ENCODE measurements at regions not wholly inside any gene's neighbourhood (a gene's known extent, or its start where the extent isn't known, plus 50 kb on each side); places are given as distances from the start of the nearest gene placed in this dataset.

DNA sequence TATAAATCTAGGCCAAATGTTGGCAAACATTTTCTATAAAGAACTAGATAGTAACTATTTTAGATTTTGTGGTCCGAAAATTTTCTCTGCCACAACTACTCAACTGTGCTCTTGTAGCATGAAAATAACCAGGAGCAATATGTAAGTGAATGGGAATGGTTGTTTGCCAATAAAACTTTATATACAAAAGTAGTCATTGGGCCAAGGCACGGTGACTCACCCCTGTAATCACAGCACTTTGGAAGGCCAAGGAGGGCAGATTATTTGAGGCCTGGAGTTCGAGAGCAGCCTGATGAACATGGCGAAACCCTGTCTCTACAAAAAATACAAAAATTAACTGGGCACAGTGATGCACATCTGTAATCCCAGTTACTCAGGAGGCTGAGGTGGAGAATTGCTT is 617.1 kb downstream of the EPM2A start:
- no TSS peak for BruUV-seq (replicated peaks)
- CTCF ChIA-PET, result no interaction called here
- no peak overlapping the region for H3K4me3 ChIP-seq (ENCODE audit: low read depth, low read length, poor library complexity, severe bottlenecking)
- no peaks in the 10 kb centered on the region for H3K9me3 ChIP-seq (ENCODE audit: low read depth, low read length, poor library complexity, severe bottlenecking)
- intact Hi-C loops (cut with micrococcal nuclease; ENCODE audit: unreplicated experiment), result no loop called here
- no peaks in the 10 kb centered on the region for H3K36me3 ChIP-seq (ENCODE audit: insufficient read depth, low read length, poor library complexity, severe bottlenecking)
- no peak overlapping the region for H3K27ac ChIP-seq (ENCODE audit: low read depth, low read length, poor library complexity, severe bottlenecking)
- POLR2A ChIA-PET (ENCODE audit: low non-redundant PET), result no interaction called here
- H3K27me3 ChIP-seq (replicated peaks; ENCODE audit: insufficient read depth, low read depth, low read length, poor library complexity), result no peaks in the 10 kb centered on the region
- no peak for TF ChIP-seq EZH2 (IDR thresholded peaks at IDR 0.05; ENCODE audit: borderline replicate concordance, low read depth, low read length, poor library complexity, severe bottlenecking)
- TF ChIP-seq, protein P1, sequence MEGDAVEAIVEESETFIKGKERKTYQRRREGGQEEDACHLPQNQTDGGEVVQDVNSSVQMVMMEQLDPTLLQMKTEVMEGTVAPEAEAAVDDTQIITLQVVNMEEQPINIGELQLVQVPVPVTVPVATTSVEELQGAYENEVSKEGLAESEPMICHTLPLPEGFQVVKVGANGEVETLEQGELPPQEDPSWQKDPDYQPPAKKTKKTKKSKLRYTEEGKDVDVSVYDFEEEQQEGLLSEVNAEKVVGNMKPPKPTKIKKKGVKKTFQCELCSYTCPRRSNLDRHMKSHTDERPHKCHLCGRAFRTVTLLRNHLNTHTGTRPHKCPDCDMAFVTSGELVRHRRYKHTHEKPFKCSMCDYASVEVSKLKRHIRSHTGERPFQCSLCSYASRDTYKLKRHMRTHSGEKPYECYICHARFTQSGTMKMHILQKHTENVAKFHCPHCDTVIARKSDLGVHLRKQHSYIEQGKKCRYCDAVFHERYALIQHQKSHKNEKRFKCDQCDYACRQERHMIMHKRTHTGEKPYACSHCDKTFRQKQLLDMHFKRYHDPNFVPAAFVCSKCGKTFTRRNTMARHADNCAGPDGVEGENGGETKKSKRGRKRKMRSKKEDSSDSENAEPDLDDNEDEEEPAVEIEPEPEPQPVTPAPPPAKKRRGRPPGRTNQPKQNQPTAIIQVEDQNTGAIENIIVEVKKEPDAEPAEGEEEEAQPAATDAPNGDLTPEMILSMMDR (conservative IDR thresholded peaks at IDR 0.05; ENCODE audit: low read depth, low read length), result no peak
- no peaks in the 10 kb centered on the region for H3K4me1 ChIP-seq (ENCODE audit: insufficient read depth, low read length, poor library complexity, severe bottlenecking)
- DNase-seq (ENCODE audit: low spot score), result no peak

DNA sequence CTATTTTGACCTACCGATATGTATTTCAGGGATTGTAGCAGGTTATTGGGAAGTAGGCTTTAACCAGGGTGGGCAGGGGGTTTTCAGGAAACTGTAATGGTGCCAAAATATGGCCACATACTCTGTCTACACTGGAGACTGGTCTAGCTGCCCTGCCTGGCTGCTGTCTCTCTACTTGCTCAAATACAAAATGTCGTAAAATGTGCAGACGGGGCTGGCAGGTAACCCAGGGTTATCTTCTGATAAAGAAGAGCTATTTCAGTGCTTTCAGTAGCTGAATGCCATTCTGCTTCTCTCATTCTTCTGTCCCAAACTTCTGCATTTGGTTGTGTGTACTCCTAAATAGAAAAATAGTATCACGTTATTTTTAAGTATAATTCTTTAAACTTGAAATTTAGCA is 616.2 kb downstream of the EPM2A start:
- Histone ChIP-seq H3K4me3 (ENCODE audit: low read depth, low read length, poor library complexity, severe bottlenecking) (no peak overlapping the region), H3K36me3 (ENCODE audit: insufficient read depth, low read length, poor library complexity, severe bottlenecking) (no peaks in the 10 kb centered on the region), H3K27ac (ENCODE audit: low read depth, low read length, poor library complexity, severe bottlenecking) (no peak overlapping the region), H3K9me3 (ENCODE audit: low read depth, low read length, poor library complexity, severe bottlenecking) (no peaks in the 10 kb centered on the region), H3K4me1 (ENCODE audit: insufficient read depth, low read length, poor library complexity, severe bottlenecking) (no peaks in the 10 kb centered on the region), H3K27me3 (replicated peaks; ENCODE audit: insufficient read depth, low read depth, low read length, poor library complexity) (no peaks in the 10 kb centered on the region)
- intact Hi-C loops (cut with micrococcal nuclease; ENCODE audit: unreplicated experiment), result no loop called here
- CTCF ChIA-PET, result no interaction called here
- no peak for DNase-seq (ENCODE audit: low spot score)
- no peak for TF ChIP-seq EZH2 (IDR thresholded peaks at IDR 0.05; ENCODE audit: borderline replicate concordance, low read depth, low read length, poor library complexity, severe bottlenecking)
- TF ChIP-seq, protein P1 (conservative IDR thresholded peaks at IDR 0.05; ENCODE audit: low read depth, low read length), result no peak
- BruUV-seq (replicated peaks), result no TSS peak
- POLR2A ChIA-PET (ENCODE audit: low non-redundant PET), result no interaction called here

DNA sequence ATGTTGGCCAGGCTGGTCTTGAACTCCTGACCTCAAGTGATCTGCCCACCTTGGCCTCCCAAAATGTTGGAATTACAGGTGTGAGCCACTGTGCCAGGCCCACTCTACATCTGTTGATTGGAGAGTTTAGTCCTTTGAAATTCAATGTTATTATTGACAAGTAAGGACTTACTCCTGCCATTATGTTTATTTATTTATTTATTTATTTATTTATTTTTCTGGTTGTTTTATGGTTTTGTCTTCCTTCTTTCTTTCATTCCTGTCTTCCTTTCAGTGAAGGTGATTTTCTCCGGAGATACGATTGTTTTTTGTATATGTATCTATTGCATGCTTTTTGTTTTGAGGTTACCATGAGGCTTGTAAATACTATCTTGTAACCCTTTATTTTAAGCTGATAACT is 602.6 kb downstream of the EPM2A start:
- no peak for DNase-seq (ENCODE audit: low spot score)
- intact Hi-C loops (cut with micrococcal nuclease; ENCODE audit: unreplicated experiment), result no loop called here
- ChIA-PET POLR2A (ENCODE audit: low non-redundant PET) (no interaction called here), CTCF (no interaction called here)
- Histone ChIP-seq H3K36me3 (ENCODE audit: insufficient read depth, low read length, poor library complexity, severe bottlenecking) (no peaks in the 10 kb centered on the region), H3K9me3 (ENCODE audit: low read depth, low read length, poor library complexity, severe bottlenecking) (no peaks in the 10 kb centered on the region), H3K4me1 (ENCODE audit: insufficient read depth, low read length, poor library complexity, severe bottlenecking) (no peaks in the 10 kb centered on the region), H3K4me3 (ENCODE audit: low read depth, low read length, poor library complexity, severe bottlenecking) (no peak overlapping the region), H3K27ac (ENCODE audit: low read depth, low read length, poor library complexity, severe bottlenecking) (no peak overlapping the region), H3K27me3 (replicated peaks; ENCODE audit: insufficient read depth, low read depth, low read length, poor library complexity) (no peaks in the 10 kb centered on the region)
- TF ChIP-seq, protein P1 (conservative IDR thresholded peaks at IDR 0.05; ENCODE audit: low read depth, low read length), result no peak
- TF ChIP-seq EZH2 (IDR thresholded peaks at IDR 0.05; ENCODE audit: borderline replicate concordance, low read depth, low read length, poor library complexity, severe bottlenecking), result no peak
- no TSS peak for BruUV-seq (replicated peaks)
